Tibial artery (tissue), 4 donors: ENCODE measurements at regions not wholly inside any gene's neighbourhood (a gene's known extent, or its start where the extent isn't known, plus 50 kb on each side); places are given as distances from the start of the nearest gene placed in this dataset.
"Not testable (repeated sequence)": the region's sequence is repeated elsewhere in the genome, so short reads cannot be mapped to it uniquely, and the experiment has no call there.

Source experiments
- DNase-seq, 2 donors: peaks; one replicate each; pipeline ENCODE4 v3.0.0-alpha.2; 2019
- H3K27ac ChIP-seq, 2 donors: fragments of 200-600 bp; sonication (generic) in 1 of 2; 1 replicate in 1 of 2; 2 replicates in 1 of 2; pipeline ENCODE4 v1.5.1; 2018 to 2019; ENCODE audit warnings: mild to moderate bottlenecking in 1 of 2
- H3K27me3 ChIP-seq, 2 donors: fragments of 200-600 bp; sonication (generic) in 1 of 2; one replicate each; pipeline versions ENCODE4 v1.5.1 to v1.6.0; 2016 to 2019
- H3K36me3 ChIP-seq, 3 donors: fragments of 200-600 bp; sonication (generic) in 2 of 3; one replicate each; pipeline ENCODE4 v1.5.1; 2016 to 2019; ENCODE audit warnings: mild to moderate bottlenecking in 2 of 3
- H3K4me1 ChIP-seq, 4 donors: fragments of 200-600 bp; sonication (generic) in 2 of 4; 1 replicate in 3 of 4; 2 replicates in 1 of 4; pipeline ENCODE4 v1.5.1; 2016 to 2019
- H3K4me3 ChIP-seq, 2 donors: fragments of 200-600 bp; sonication (generic) in 1 of 2; 1 replicate in 1 of 2; 2 replicates in 1 of 2; pipeline ENCODE4 v1.5.1; 2018 to 2019; ENCODE audit warnings: mild to moderate bottlenecking in 2 of 2
- H3K9me3 ChIP-seq, 3 donors: fragments of 200-600 bp; sonication (generic) in 1 of 3; one replicate each; pipeline ENCODE4 v1.5.1; 2016 to 2019
- CTCF ChIP-seq, 2 experiments: fragments of 200-600 bp in 1 of 2; fragments of 450-650 bp in 1 of 2; IDR thresholded peaks; one replicate each; pipeline ENCODE4 v1.5.1; 2017 to 2019; ENCODE audit warnings: antibody characterized with exemption in 2 of 2, mild to moderate bottlenecking in 1 of 2, moderate library complexity in 1 of 2
- intact Hi-C: fragments of 100-400 bp; cut with DNase I; formaldehyde crosslinking; loops from one replicate; pipeline ENCODE4 v1.15.0; 2023; ENCODE audit warnings: low total_unique reads

- no peaks in the 10 kb centered on the region for H3K4me1 ChIP-seq
- H3K9me3 ChIP-seq: no peaks in the 10 kb centered on the region
- DNase-seq: no peak
- TF ChIP-seq CTCF (IDR thresholded peaks at IDR 0.05): no peak
- no peak overlapping the region for H3K4me3 ChIP-seq
- intact Hi-C loops: no loop called here
- H3K27ac ChIP-seq: no peak overlapping the region
- H3K27me3 ChIP-seq: no peaks in the 10 kb centered on the region
- H3K36me3 ChIP-seq: no peaks in the 10 kb centered on the region
Observed at GRCh38 chrX:3504916-3505315, 158.5 kb upstream of the MXRA5 start.

DNA sequence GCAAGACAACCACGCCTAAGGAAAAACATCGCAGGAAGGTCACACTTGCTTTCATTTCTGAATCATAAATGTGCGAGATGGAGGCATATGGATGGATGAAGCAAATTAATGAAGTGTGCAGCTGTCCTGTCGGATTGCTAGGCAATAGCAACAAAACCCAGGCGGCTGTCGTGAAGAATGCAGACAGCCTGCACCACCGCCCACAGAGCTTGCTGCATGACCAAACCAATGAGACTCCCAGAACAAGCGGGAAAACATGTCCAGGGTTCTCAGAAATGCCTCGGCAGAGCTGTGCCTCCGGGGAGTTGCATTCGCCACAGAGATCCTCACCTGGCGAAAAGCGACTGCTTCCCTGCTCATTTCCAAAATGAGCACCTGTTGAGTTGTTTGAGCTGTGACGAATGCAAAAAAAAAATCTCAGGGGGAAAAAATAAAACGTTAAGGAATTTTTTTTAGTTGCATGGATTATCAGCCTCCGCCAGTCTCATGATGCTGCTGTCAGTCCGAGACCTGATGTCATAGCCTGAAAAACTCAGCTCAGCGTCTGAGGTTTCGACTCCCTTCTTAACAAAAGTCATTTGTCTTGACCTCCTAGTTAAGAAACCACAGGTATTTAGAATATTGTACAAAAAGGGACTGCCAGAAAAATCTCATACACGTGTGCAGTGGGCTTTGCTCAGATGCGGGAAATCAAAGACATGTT is 155.5 kb upstream of the MXRA5 start:
- Histone ChIP-seq H3K4me1 (no peaks in the 10 kb centered on the region), H3K27ac (no peak overlapping the region), H3K9me3 (no peaks in the 10 kb centered on the region), H3K36me3 (no peaks in the 10 kb centered on the region), H3K4me3 (no peak overlapping the region), H3K27me3 (no peaks in the 10 kb centered on the region)
- DNase-seq: no peak
- no peak for TF ChIP-seq CTCF (IDR thresholded peaks at IDR 0.05)
- intact Hi-C loops: no loop called here

DNA sequence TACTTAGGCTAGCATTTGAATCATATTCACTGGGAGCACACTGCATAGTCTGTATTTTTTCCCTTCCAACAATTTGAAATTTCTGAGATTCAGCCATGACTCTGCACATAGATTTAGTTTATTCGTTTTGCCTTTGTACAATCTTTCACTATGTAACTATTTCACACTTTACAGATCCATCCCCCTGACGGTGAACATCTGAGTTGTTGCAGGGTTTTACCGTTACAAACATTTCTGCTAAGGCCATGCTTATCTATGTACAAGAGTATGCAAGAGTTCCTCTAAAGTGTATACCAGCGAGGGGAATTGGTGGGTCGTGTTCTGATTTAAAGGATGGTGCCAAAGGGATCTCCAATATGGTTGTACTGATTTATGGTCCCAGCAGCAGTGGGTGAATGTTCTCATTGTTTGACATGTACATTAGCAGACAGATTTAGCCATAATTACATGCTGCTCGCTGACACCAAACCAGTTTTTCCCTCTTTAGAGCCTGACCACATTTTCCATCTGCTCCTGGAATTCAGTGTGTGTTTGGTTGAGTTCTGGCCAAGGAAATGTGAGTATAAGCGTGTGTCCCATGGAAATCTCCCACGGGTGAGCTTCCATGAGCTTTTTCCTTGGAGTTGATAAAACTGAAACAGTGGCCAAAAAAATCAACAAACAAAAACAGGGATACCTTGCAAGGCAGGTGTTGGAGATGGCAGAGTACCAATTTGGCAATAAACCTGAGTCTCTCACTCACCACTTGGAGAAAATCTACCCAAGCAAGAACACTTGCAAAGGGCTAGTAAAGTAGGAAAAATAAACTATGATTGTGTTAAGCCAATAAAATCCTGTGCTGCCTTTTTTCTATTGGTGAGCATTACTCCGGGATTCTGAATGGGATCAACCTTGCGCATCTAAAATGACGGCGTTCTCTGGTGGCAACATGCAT is 149.7 kb upstream of the MXRA5 start:
- H3K4me3 ChIP-seq: not testable (repeated sequence)

DNA sequence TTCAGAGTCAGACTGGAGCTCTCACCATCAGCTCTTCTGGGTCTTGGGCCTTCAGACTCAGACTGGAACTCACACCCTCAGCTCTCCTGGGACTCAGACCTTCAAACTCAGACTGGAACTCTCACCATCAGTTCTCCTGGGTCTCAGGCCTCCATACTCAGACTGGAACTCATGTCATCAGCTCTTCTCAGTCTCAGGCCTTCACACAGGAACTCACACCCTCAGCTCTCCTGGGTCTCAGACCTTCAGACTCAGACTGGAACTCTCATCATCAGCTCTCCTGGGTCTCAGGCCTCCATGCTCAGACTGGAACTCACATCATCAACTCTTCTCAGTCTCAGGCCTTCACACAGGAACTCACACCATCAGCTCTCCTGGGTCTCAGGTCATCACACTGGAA is 147.2 kb upstream of the MXRA5 start:
- DNase-seq: no peak
- no peaks in the 10 kb centered on the region for H3K4me1 ChIP-seq
- H3K4me3 ChIP-seq: no peak overlapping the region
- no peak overlapping the region for H3K27ac ChIP-seq
- TF ChIP-seq CTCF (IDR thresholded peaks at IDR 0.05): no peak
- no peaks in the 10 kb centered on the region for H3K36me3 ChIP-seq
- no peaks in the 10 kb centered on the region for H3K9me3 ChIP-seq
- intact Hi-C loops: no loop called here
- no peaks in the 10 kb centered on the region for H3K27me3 ChIP-seq

More for the DNA sequence above, 149.7 kb upstream of the MXRA5 start:
- intact Hi-C loops, H3K4me1 ChIP-seq, H3K27me3 ChIP-seq, H3K36me3 ChIP-seq, H3K27ac ChIP-seq, DNase-seq, H3K9me3 ChIP-seq: not testable (repeated sequence)

- Histone ChIP-seq H3K27me3 (no peaks in the 10 kb centered on the region), H3K36me3 (no peaks in the 10 kb centered on the region), H3K27ac (no peak overlapping the region), H3K9me3 (no peaks in the 10 kb centered on the region), H3K4me3 (no peak overlapping the region), H3K4me1 (no peaks in the 10 kb centered on the region)
- TF ChIP-seq CTCF (IDR thresholded peaks at IDR 0.05): no peak
- intact Hi-C loops: no loop called here
- DNase-seq: no peak
Observed at GRCh38 chrX:3485727-3486126, 139.3 kb upstream of the MXRA5 start.

- no peaks in the 10 kb centered on the region for H3K9me3 ChIP-seq
- no peaks in the 10 kb centered on the region for H3K4me1 ChIP-seq
- no peaks in the 10 kb centered on the region for H3K36me3 ChIP-seq
- H3K4me3 ChIP-seq: no peak overlapping the region
- H3K27me3 ChIP-seq: no peaks in the 10 kb centered on the region
- no peak for TF ChIP-seq CTCF (IDR thresholded peaks at IDR 0.05)
- DNase-seq: no peak
- intact Hi-C loops: no loop called here
- H3K27ac ChIP-seq: no peak overlapping the region
Observed at GRCh38 chrX:3479026-3479425, 132.6 kb upstream of the MXRA5 start.
